ENCODE measurements at regions not wholly inside any gene's neighbourhood (a gene's known extent, or its start where the extent isn't known, plus 50 kb on each side); places are given as distances from the start of the nearest gene placed in this dataset.

DNA sequence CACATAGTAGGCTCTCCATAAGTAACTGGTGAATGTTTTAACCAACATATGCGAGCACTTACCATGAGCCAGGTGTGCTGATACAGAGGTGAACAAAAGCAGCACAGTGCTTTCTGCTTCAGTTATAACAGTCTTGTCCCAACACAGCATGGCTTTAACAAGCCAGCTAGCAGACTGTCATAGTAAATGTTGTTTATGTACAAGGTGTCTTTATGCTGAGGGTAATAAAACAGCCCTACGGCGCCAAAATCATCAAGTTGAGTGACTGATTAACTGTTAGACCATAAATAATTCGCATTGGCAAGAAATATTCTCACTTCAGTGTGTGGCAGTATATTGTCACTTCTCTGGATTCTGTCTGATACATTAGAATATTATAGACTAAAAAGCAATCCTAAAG, 646.0 kb upstream of the CFAP20DC start:
- no peaks in the 10 kb centered on the region for H3K27me3 ChIP-seq (ENCODE audit: control insufficient read depth in 4 of 4, insufficient read depth in 4 of 4, low read length in 3 of 4)
- no peak overlapping the region for H3K4me3 ChIP-seq (ENCODE audit: low read depth in 1 of 3, low read length in 3 of 3)
- H3K4me1 ChIP-seq (ENCODE audit: control insufficient read depth in 4 of 4, insufficient read depth in 4 of 4, low read length in 3 of 4), result no peaks in the 10 kb centered on the region
- no peaks in the 10 kb centered on the region for H3K9me3 ChIP-seq (ENCODE audit: control insufficient read depth in 4 of 4, low read length in 3 of 4)
- TF ChIP-seq RXRA (IDR thresholded peaks at IDR 0.05) (no peak), YY1 (IDR thresholded peaks at IDR 0.05) (no peak)
- no peaks in the 10 kb centered on the region for H3K36me3 ChIP-seq (ENCODE audit: control insufficient read depth in 4 of 4, insufficient read depth in 3 of 4, low read depth in 1 of 4, low read length in 3 of 4)
- no peak for DNase-seq (ENCODE audit: low spot score)
- 67% methylated on average over 4 of the region's 4 CpGs for WGBS
- no peak overlapping the region for H3K9ac ChIP-seq (ENCODE audit: low read depth in 1 of 2, low read length in 2 of 2)
- no peak overlapping the region for H3K27ac ChIP-seq (ENCODE audit: low read depth in 1 of 2, low read length in 2 of 2)

GRCh38 chr3:59692117-59692516, 642.3 kb upstream of the CFAP20DC start:
- Histone ChIP-seq H3K4me3 (ENCODE audit: low read depth in 1 of 3, low read length in 3 of 3) (no peak overlapping the region), H3K36me3 (ENCODE audit: control insufficient read depth in 4 of 4, insufficient read depth in 3 of 4, low read depth in 1 of 4, low read length in 3 of 4) (no peaks in the 10 kb centered on the region), H3K9me3 (ENCODE audit: control insufficient read depth in 4 of 4, low read length in 3 of 4) (no peaks in the 10 kb centered on the region), H3K4me1 (ENCODE audit: control insufficient read depth in 4 of 4, insufficient read depth in 4 of 4, low read length in 3 of 4) (no peaks in the 10 kb centered on the region), H3K27me3 (ENCODE audit: control insufficient read depth in 4 of 4, insufficient read depth in 4 of 4, low read length in 3 of 4) (no peaks in the 10 kb centered on the region), H3K27ac (ENCODE audit: low read depth in 1 of 2, low read length in 2 of 2) (no peak overlapping the region), H3K9ac (ENCODE audit: low read depth in 1 of 2, low read length in 2 of 2) (no peak overlapping the region)
- WGBS, result 63% methylated on average over 3 of the region's 3 CpGs
- no peak for DNase-seq (ENCODE audit: low spot score)
- TF ChIP-seq EGR1 (IDR thresholded peaks at IDR 0.05; ENCODE audit: low read depth in 2 of 2) (no peak), ATF3 (IDR thresholded peaks at IDR 0.05) (no peak), HNF4G (IDR thresholded peaks at IDR 0.05) (no peak), HNF4A (conservative IDR thresholded peaks at IDR 0.05) (no peak), FOXA2 (IDR thresholded peaks at IDR 0.05) (no peak), RXRA (IDR thresholded peaks at IDR 0.05) (no peak), SP1 (IDR thresholded peaks at IDR 0.05) (no peak), FOXA1 (IDR thresholded peaks at IDR 0.05) (no peak)
- TF ChIP-seq, protein P1, sequence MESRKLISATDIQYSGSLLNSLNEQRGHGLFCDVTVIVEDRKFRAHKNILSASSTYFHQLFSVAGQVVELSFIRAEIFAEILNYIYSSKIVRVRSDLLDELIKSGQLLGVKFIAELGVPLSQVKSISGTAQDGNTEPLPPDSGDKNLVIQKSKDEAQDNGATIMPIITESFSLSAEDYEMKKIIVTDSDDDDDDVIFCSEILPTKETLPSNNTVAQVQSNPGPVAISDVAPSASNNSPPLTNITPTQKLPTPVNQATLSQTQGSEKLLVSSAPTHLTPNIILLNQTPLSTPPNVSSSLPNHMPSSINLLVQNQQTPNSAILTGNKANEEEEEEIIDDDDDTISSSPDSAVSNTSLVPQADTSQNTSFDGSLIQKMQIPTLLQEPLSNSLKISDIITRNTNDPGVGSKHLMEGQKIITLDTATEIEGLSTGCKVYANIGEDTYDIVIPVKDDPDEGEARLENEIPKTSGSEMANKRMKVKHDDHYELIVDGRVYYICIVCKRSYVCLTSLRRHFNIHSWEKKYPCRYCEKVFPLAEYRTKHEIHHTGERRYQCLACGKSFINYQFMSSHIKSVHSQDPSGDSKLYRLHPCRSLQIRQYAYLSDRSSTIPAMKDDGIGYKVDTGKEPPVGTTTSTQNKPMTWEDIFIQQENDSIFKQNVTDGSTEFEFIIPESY (IDR thresholded peaks at IDR 0.05), result no peak

DNA sequence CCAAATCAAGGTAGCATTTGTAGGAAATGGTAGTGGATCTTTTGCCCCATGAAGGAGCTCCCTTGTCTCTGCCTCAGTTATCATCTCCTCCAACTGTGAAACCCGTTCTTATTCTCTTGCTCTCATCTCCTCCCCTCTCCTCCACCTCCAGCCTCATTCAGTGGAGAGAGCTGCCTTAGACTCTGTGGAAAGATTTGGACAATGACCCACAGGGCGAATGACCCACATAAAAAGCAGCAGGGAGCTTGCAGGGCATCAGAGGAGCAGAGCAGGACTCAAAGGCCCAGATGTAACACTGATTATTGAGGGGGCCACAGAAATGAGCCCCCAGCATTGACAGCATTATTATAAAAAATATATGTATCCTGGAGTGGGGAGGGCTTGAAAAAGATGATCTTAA, 641.1 kb upstream of the CFAP20DC start:
- no peak for DNase-seq (ENCODE audit: low spot score)
- H3K27me3 ChIP-seq (ENCODE audit: control insufficient read depth in 4 of 4, insufficient read depth in 4 of 4, low read length in 3 of 4), result no peaks in the 10 kb centered on the region
- 68% methylated on average over 2 of the region's 2 CpGs for WGBS

DNA sequence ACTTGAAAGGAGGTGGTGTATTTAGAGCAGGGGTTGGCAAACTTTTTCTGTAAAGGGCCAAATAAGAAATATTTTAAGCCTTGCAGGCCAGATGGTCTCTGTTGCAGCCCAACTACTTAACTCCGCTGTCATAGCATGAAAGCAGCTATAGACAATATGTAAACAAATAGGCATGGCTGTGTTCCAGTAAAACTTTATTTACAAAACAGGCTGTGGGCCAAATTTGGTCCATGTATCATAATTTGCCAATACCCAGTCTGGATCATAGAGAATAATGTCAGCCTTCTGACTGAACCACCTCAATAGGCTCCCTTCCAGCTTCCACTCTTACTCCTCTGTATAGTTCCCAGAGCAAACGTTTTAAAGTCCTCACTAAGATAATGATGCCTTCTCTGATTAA, 638.8 kb upstream of the CFAP20DC start:
- Histone ChIP-seq H3K36me3 (ENCODE audit: control insufficient read depth in 4 of 4, insufficient read depth in 3 of 4, low read depth in 1 of 4, low read length in 3 of 4) (no peaks in the 10 kb centered on the region), H3K27me3 (ENCODE audit: control insufficient read depth in 4 of 4, insufficient read depth in 4 of 4, low read length in 3 of 4) (no peaks in the 10 kb centered on the region), H3K4me3 (ENCODE audit: low read depth in 1 of 3, low read length in 3 of 3) (no peak overlapping the region), H3K9ac (ENCODE audit: low read depth in 1 of 2, low read length in 2 of 2) (no peak overlapping the region), H3K27ac (ENCODE audit: low read depth in 1 of 2, low read length in 2 of 2) (no peak overlapping the region), H3K4me1 (ENCODE audit: control insufficient read depth in 4 of 4, insufficient read depth in 4 of 4, low read length in 3 of 4) (no peaks in the 10 kb centered on the region), H3K9me3 (ENCODE audit: control insufficient read depth in 4 of 4, low read length in 3 of 4) (no peaks in the 10 kb centered on the region)
- 63% methylated on average over 2 of the region's 2 CpGs for WGBS
- DNase-seq (ENCODE audit: low spot score), result no peak
- TF ChIP-seq, protein P2, sequence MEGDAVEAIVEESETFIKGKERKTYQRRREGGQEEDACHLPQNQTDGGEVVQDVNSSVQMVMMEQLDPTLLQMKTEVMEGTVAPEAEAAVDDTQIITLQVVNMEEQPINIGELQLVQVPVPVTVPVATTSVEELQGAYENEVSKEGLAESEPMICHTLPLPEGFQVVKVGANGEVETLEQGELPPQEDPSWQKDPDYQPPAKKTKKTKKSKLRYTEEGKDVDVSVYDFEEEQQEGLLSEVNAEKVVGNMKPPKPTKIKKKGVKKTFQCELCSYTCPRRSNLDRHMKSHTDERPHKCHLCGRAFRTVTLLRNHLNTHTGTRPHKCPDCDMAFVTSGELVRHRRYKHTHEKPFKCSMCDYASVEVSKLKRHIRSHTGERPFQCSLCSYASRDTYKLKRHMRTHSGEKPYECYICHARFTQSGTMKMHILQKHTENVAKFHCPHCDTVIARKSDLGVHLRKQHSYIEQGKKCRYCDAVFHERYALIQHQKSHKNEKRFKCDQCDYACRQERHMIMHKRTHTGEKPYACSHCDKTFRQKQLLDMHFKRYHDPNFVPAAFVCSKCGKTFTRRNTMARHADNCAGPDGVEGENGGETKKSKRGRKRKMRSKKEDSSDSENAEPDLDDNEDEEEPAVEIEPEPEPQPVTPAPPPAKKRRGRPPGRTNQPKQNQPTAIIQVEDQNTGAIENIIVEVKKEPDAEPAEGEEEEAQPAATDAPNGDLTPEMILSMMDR (IDR thresholded peaks at IDR 0.05; ENCODE audit: low read depth, low read length, missing input control), result no peak
- TF ChIP-seq, protein P1 (IDR thresholded peaks at IDR 0.05), result no peak
- TF ChIP-seq RXRA (IDR thresholded peaks at IDR 0.05) (no peak), MAX (IDR thresholded peaks at IDR 0.05) (no peak), SP1 (IDR thresholded peaks at IDR 0.05) (no peak), ATF3 (IDR thresholded peaks at IDR 0.05) (no peak), YY1 (IDR thresholded peaks at IDR 0.05) (no peak), EGR1 (IDR thresholded peaks at IDR 0.05; ENCODE audit: low read depth in 2 of 2) (no peak), FOXA2 (IDR thresholded peaks at IDR 0.05) (no peak), TAF1 (conservative IDR thresholded peaks at IDR 0.05) (no peak), RAD21 (IDR thresholded peaks at IDR 0.05) (no peak), HNF4A (conservative IDR thresholded peaks at IDR 0.05) (no peak), GABPA (IDR thresholded peaks at IDR 0.05 in 1 of 2, conservative IDR thresholded peaks at IDR 0.05 in 1 of 2) (no peak), FOXA1 (IDR thresholded peaks at IDR 0.05) (no peak), JUND (IDR thresholded peaks at IDR 0.05) (no peak)

More for the DNA sequence above, 641.1 kb upstream of the CFAP20DC start:
- H3K4me3 ChIP-seq (ENCODE audit: low read depth in 1 of 3, low read length in 3 of 3), result no peak overlapping the region
- H3K9me3 ChIP-seq (ENCODE audit: control insufficient read depth in 4 of 4, low read length in 3 of 4), result no peaks in the 10 kb centered on the region
- H3K4me1 ChIP-seq (ENCODE audit: control insufficient read depth in 4 of 4, insufficient read depth in 4 of 4, low read length in 3 of 4), result no peaks in the 10 kb centered on the region
- H3K27ac ChIP-seq (ENCODE audit: low read depth in 1 of 2, low read length in 2 of 2), result no peak overlapping the region
- no peaks in the 10 kb centered on the region for H3K36me3 ChIP-seq (ENCODE audit: control insufficient read depth in 4 of 4, insufficient read depth in 3 of 4, low read depth in 1 of 4, low read length in 3 of 4)
- no peak overlapping the region for H3K9ac ChIP-seq (ENCODE audit: low read depth in 1 of 2, low read length in 2 of 2)
- TF ChIP-seq HNF4A (conservative IDR thresholded peaks at IDR 0.05), result no peak
- TF ChIP-seq EGR1 (IDR thresholded peaks at IDR 0.05; ENCODE audit: low read depth in 2 of 2), result no peak
- no peak for TF ChIP-seq HNF4G (IDR thresholded peaks at IDR 0.05)
- TF ChIP-seq FOXA1 (IDR thresholded peaks at IDR 0.05), result no peak
- no peak for TF ChIP-seq YY1 (IDR thresholded peaks at IDR 0.05)
- no peak for TF ChIP-seq SP1 (IDR thresholded peaks at IDR 0.05)
